PC-3 (cell line): ENCODE measurements at regions not wholly inside any gene's neighbourhood (a gene's known extent, or its start where the extent isn't known, plus 50 kb on each side); places are given as distances from the start of the nearest gene placed in this dataset.

Experiments used
- ATAC-seq: fragments of 200-7000 bp; cut with Tn5 transposase; 2 replicates; pipeline ENCODE4 v1.9.1; 2020; ENCODE audit warnings: mild to moderate bottlenecking, moderate library complexity
- BruUV-seq: library from RNA; stranded (reverse); fragments of 400-500 nt; replicated peaks from 2 replicates; lab custom pipeline; 2021; lab: Mats Ljungman, UMichigan
- CTCF ChIA-PET: fragments of 300-600 bp; sonication (Branson Sonifier 250); formaldehyde crosslinking; loops from one replicate; lab custom pipeline; 2022; ENCODE audit warnings: antibody characterized with exemption; lab: Charles Lee
- POLR2A ChIA-PET: fragments of 300-600 bp; sonication (Branson Sonifier 250); formaldehyde crosslinking; loops from one replicate; lab custom pipeline; 2022; ENCODE audit warnings: antibody characterized with exemption; ENCODE audit not compliant: unreplicated experiment; lab: Charles Lee
- DNase-seq: peaks from one replicate; pipeline ENCODE4 v3.0.0-alpha.2; 2015
- H2AFZ ChIP-seq: fragments of 300-600 bp; sonication (generic); 2 replicates; pipeline ENCODE4 v1.6.0; 2016; ENCODE audit warnings: antibody characterized with exemption, low read length
- H3F3A ChIP-seq: fragments of 300-600 bp; sonication (generic); one replicate; pipeline ENCODE4 v1.6.0; 2017; ENCODE audit warnings: antibody characterized with exemption, low read length, control low read depth, mild to moderate bottlenecking; ENCODE audit not compliant: unreplicated experiment
- H3K27ac ChIP-seq: fragments of 300-600 bp; sonication (generic); 2 replicates; pipeline ENCODE4 v1.5.1; 2016; ENCODE audit warnings: mild to moderate bottlenecking, low read length
- H3K27me3 ChIP-seq: fragments of 300-600 bp; sonication (generic); 2 replicates; pipeline ENCODE4 v1.6.1; 2016; ENCODE audit warnings: low read length, mixed read lengths
- H3K36me3 ChIP-seq: fragments of 300-600 bp; sonication (generic); 2 replicates; pipeline ENCODE4 v1.6.1; 2016; ENCODE audit warnings: low read depth, mixed run types, low read length, mixed read lengths
- H3K4me1 ChIP-seq: fragments of 300-600 bp; sonication (generic); 2 replicates; pipeline ENCODE4 v1.5.1; 2016; ENCODE audit warnings: low read length; ENCODE audit not compliant: insufficient read depth
- H3K4me2 ChIP-seq: fragments of 300-600 bp; sonication (generic); 2 replicates; pipeline ENCODE4 v1.6.0; 2016; ENCODE audit warnings: low read length
- H3K4me3 ChIP-seq: fragments of 300-600 bp; sonication (generic); 2 replicates; pipeline ENCODE4 v1.5.1; 2016; ENCODE audit warnings: mild to moderate bottlenecking, low read length, mixed read lengths
- H3K79me2 ChIP-seq: fragments of 300-600 bp; sonication (generic); 2 replicates; pipeline ENCODE4 v1.6.1; 2017; ENCODE audit warnings: low read length, mixed read lengths
- H3K9ac ChIP-seq: fragments of 300-600 bp; sonication (generic); 2 replicates; pipeline ENCODE4 v1.6.0; 2016; ENCODE audit warnings: mild to moderate bottlenecking, low read length
- H3K9me2 ChIP-seq: fragments of 300-600 bp; sonication (generic); replicated peaks from 2 replicates; pipeline ENCODE4 v1.6.1; 2016; ENCODE audit warnings: mixed run types, low read length, mixed read lengths
- H3K9me3 ChIP-seq: fragments of 300-600 bp; sonication (generic); 2 replicates; pipeline ENCODE4 v1.6.1; 2016; ENCODE audit warnings: low read length, mixed read lengths
- H4K20me1 ChIP-seq: fragments of 300-600 bp; sonication (generic); 2 replicates; pipeline ENCODE4 v1.6.1; 2016; ENCODE audit warnings: low read length, mixed read lengths
- EZH2 ChIP-seq: fragments of 300-600 bp; sonication (generic); IDR thresholded peaks from one replicate; pipeline ENCODE4 v1.6.1; 2017; ENCODE audit warnings: antibody characterized with exemption, mild to moderate bottlenecking, low read length; ENCODE audit not compliant: unreplicated experiment
- EZH2phosphoT487 ChIP-seq: fragments of 300-600 bp; sonication (generic); IDR thresholded peaks from 2 replicates; pipeline ENCODE4 v1.6.1; 2018; ENCODE audit warnings: mild to moderate bottlenecking, antibody characterized with exemption, low read length, borderline replicate concordance
- intact Hi-C: fragments of 100-400 bp; cut with micrococcal nuclease; formaldehyde crosslinking; loops from 2 replicates; pipeline ENCODE4 v1.9.0; 2023
- TF ChIP-seq, protein P1 (sequence below): fragments of 300-600 bp; sonication (generic); conservative IDR thresholded peaks from 2 replicates; pipeline ENCODE4 v1.5.1; 2017; ENCODE audit warnings: antibody characterized with exemption, low read depth, mild to moderate bottlenecking, low read length

DNA sequence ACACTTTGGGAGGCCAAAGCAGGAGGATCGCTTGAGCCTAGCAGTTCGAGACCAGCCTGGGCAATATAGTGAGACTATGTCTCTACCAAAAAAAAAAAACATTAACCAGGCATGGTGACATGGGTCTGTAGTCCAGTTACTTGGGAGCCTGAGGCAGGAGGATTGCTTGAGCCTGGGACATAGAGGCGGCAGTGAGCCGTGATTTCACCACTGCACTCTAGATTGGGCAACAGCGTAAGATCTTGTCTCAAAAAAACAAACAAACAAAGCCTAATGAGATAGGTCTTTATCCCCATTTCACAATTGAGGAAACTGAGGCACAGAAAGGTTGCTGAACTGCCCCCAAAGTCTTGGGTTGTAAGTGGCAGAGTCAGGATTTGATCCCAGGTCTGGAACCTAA, 70.5 kb upstream of the RAD23B start:
- Histone ChIP-seq H3F3A (no peaks in the 10 kb centered on the region), H3K4me3 (no peak overlapping the region), H3K9me2 (no peaks in the 10 kb centered on the region), H3K9ac (no peak overlapping the region), H3K27ac (no peak overlapping the region), H3K4me1 (peaks cover 21% of the 10 kb centered on the region), H2AFZ (no peak overlapping the region), H3K36me3 (no peaks in the 10 kb centered on the region), H3K4me2 (no peak overlapping the region), H3K27me3 (no peaks in the 10 kb centered on the region), H4K20me1 (no peaks in the 10 kb centered on the region), H3K9me3 (no peaks in the 10 kb centered on the region), H3K79me2 (no peaks in the 10 kb centered on the region)
- intact Hi-C loops: no loop called here
- ChIA-PET POLR2A (no interaction called here), CTCF (no interaction called here)
- TF ChIP-seq EZH2: no peak
- TF ChIP-seq, protein P1, sequence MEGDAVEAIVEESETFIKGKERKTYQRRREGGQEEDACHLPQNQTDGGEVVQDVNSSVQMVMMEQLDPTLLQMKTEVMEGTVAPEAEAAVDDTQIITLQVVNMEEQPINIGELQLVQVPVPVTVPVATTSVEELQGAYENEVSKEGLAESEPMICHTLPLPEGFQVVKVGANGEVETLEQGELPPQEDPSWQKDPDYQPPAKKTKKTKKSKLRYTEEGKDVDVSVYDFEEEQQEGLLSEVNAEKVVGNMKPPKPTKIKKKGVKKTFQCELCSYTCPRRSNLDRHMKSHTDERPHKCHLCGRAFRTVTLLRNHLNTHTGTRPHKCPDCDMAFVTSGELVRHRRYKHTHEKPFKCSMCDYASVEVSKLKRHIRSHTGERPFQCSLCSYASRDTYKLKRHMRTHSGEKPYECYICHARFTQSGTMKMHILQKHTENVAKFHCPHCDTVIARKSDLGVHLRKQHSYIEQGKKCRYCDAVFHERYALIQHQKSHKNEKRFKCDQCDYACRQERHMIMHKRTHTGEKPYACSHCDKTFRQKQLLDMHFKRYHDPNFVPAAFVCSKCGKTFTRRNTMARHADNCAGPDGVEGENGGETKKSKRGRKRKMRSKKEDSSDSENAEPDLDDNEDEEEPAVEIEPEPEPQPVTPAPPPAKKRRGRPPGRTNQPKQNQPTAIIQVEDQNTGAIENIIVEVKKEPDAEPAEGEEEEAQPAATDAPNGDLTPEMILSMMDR: no peak
- no peak for TF ChIP-seq EZH2phosphoT487
- DNase-seq (no peak), ATAC-seq (no peak)
- no TSS peak for BruUV-seq

DNA sequence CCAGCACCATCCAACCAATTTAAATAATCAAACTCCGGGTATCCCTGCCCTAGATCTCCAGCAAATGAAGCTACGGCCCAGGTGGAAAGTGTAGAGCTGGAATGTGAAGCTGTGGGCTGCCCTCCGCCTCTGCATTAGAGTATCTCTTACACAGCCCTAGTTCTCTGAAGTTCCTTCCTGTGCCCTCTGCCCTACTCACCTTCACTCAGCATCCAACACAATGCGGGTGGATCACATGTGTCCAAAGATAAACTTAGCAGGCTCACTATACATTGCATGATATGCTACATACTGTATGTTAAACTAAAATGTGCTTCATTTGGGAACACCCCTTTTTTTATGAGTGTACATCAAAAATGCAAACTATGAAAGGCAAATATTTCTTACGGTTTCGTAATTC, 70.0 kb upstream of the RAD23B start:
- no peak overlapping the region for H3K4me2 ChIP-seq
- BruUV-seq: no TSS peak
- no peaks in the 10 kb centered on the region for H3K79me2 ChIP-seq
- H3K9me2 ChIP-seq: no peaks in the 10 kb centered on the region
- no peak overlapping the region for H3K4me3 ChIP-seq
- H2AFZ ChIP-seq: no peak overlapping the region
- H3F3A ChIP-seq: no peaks in the 10 kb centered on the region
- H3K36me3 ChIP-seq: no peaks in the 10 kb centered on the region
- no peaks in the 10 kb centered on the region for H3K27me3 ChIP-seq
- no peaks in the 10 kb centered on the region for H3K9me3 ChIP-seq
- peaks cover 21% of the 10 kb centered on the region for H3K4me1 ChIP-seq
- no peaks in the 10 kb centered on the region for H4K20me1 ChIP-seq
- peak overlapping the region; percentile 9; the same call in 1 of the 2 replicates for H3K27ac ChIP-seq
- CTCF ChIA-PET: interaction anchor here (0.6 kb wide), 1 partner anchor 1458 kb away, joined by 4 read pairs; no protein-coding TSS in a partner anchor
- intact Hi-C loops: no loop called here
- no peak overlapping the region for H3K9ac ChIP-seq
- ATAC-seq (no peak), DNase-seq (no peak)
- no peak for TF ChIP-seq EZH2
- TF ChIP-seq EZH2phosphoT487: no peak
- TF ChIP-seq, protein P1: no peak
- POLR2A ChIA-PET: no interaction called here

DNA sequence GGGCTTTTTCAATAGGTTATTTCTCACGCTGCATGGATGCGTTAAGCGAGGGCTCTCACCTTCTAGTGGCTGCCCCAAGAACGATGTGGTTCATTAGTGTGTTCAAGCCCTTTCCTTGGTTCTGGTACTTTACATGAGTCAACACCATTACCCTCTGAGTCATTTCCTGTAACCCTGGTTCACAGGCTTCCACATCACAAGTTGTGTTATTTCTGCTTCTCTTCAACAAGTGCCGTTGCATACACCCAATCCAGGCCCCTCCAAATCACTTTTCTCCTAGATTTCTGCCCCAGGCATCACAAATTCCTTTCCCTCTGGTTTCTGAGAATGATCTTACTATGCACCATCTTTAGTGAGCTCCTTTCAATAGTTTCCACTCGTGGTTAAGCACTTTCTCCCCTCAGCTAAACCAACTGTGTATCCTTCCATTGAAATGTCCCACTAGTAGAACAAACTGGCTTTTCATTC, 69.5 kb upstream of the RAD23B start:
- DNase-seq: peak; percentile 70
- H3K4me2 ChIP-seq: peak overlapping the region; percentile 9; the same call in 1 of the 2 replicates
- CTCF ChIA-PET: interaction anchor here (0.6 kb wide), 1 partner anchor 1458 kb away, joined by 4 read pairs; no protein-coding TSS in a partner anchor
- no peaks in the 10 kb centered on the region for H3K27me3 ChIP-seq
- no peaks in the 10 kb centered on the region for H3F3A ChIP-seq
- peak; percentile 65 for ATAC-seq
- H3K36me3 ChIP-seq: no peaks in the 10 kb centered on the region
- H3K9me2 ChIP-seq: no peaks in the 10 kb centered on the region
- H3K9ac ChIP-seq: no peak overlapping the region
- no peak for TF ChIP-seq EZH2
- TF ChIP-seq, protein P1: no peak
- TF ChIP-seq EZH2phosphoT487: no peak
- H3K27ac ChIP-seq: peak overlapping the region; percentile 17
- POLR2A ChIA-PET: no interaction called here
- no peak overlapping the region for H2AFZ ChIP-seq
- intact Hi-C loops: no loop called here
- no TSS peak for BruUV-seq
- peaks cover 21% of the 10 kb centered on the region for H3K4me1 ChIP-seq
- no peaks in the 10 kb centered on the region for H3K9me3 ChIP-seq
- no peaks in the 10 kb centered on the region for H4K20me1 ChIP-seq
- no peak overlapping the region for H3K4me3 ChIP-seq
- H3K79me2 ChIP-seq: no peaks in the 10 kb centered on the region
